Effector CD8-positive, alpha-beta T cell (primary cell): ENCODE measurements at regions not wholly inside any gene's neighbourhood (a gene's known extent, or its start where the extent isn't known, plus 50 kb on each side); places are given as distances from the start of the nearest gene placed in this dataset.
"Not testable (repeated sequence)": the region's sequence is repeated elsewhere in the genome, so short reads cannot be mapped to it uniquely, and the experiment has no call there.

Source experiments
- DNase-seq: peaks from one replicate; lab custom pipeline; 2025; lab: John Stamatoyannopoulos, UW

- no peak for DNase-seq
Observed at GRCh38 chr2:145530653-145531052, 1010.7 kb upstream of the ZEB2 start.

- no peak for DNase-seq
Observed at GRCh38 chr2:145524836-145525235, 1004.9 kb upstream of the ZEB2 start.

- DNase-seq = no peak
Observed at GRCh38 chr2:145524303-145524702, 1004.4 kb upstream of the ZEB2 start.

- not testable (repeated sequence) for DNase-seq
Observed at GRCh38 chr2:145519254-145519653, 999.3 kb upstream of the ZEB2 start.

- DNase-seq = no peak
Observed at GRCh38 chr2:145511946-145512345, 992.0 kb upstream of the ZEB2 start.

GRCh38 chr2:145503511-145503910 lies 983.6 kb upstream of the ZEB2 start:
- no peak for DNase-seq

- no peak for DNase-seq
Observed at GRCh38 chr2:145501920-145502319, 982.0 kb upstream of the ZEB2 start.

GRCh38 chr2:145495590-145495989 lies 975.7 kb upstream of the ZEB2 start:
- DNase-seq = no peak

GRCh38 chr2:145494441-145494840 lies 974.5 kb upstream of the ZEB2 start:
- DNase-seq = no peak

GRCh38 chr2:145488571-145488970 lies 968.7 kb upstream of the ZEB2 start:
- DNase-seq = no peak

GRCh38 chr2:145484448-145485097 lies 964.7 kb upstream of the ZEB2 start:
- no peak for DNase-seq

GRCh38 chr2:145483854-145484253 lies 963.9 kb upstream of the ZEB2 start:
- DNase-seq = no peak

GRCh38 chr2:145481334-145481922 lies 961.5 kb upstream of the ZEB2 start:
- DNase-seq = no peak

GRCh38 chr2:145464866-145465265 lies 944.9 kb upstream of the ZEB2 start:
- DNase-seq = no peak

- DNase-seq = no peak
Observed at GRCh38 chr2:145460112-145460511, 940.2 kb upstream of the ZEB2 start.

- DNase-seq = no peak
Observed at GRCh38 chr2:145431181-145431951, 911.4 kb upstream of the ZEB2 start.

- DNase-seq = no peak
Observed at GRCh38 chr2:145423809-145424208, 903.9 kb upstream of the ZEB2 start.

GRCh38 chr2:145422576-145422975 lies 902.7 kb upstream of the ZEB2 start:
- DNase-seq = no peak

GRCh38 chr2:145421841-145422240 lies 901.9 kb upstream of the ZEB2 start:
- no peak for DNase-seq

GRCh38 chr2:145416640-145417039 lies 896.7 kb upstream of the ZEB2 start:
- no peak for DNase-seq

- DNase-seq = no peak
Observed at GRCh38 chr2:145415151-145415550, 895.2 kb upstream of the ZEB2 start.

- DNase-seq = no peak
Observed at GRCh38 chr2:145413261-145414030, 893.5 kb upstream of the ZEB2 start.
